Lower lobe of right lung (tissue), 2 donors: ENCODE measurements at regions not wholly inside any gene's neighbourhood (a gene's known extent, or its start where the extent isn't known, plus 50 kb on each side); places are given as distances from the start of the nearest gene placed in this dataset.

ENCODE experiments used
- ATAC-seq, 2 donors: fragments of 200-7000 bp; cut with Tn5 transposase; one replicate each; pipeline ENCODE4 v1.9.1; 2020 to 2022; ENCODE audit warnings: mild to moderate bottlenecking in 2 of 2, moderate library complexity in 2 of 2
- DNase-seq: peaks from one replicate; pipeline ENCODE4 v3.0.0-alpha.2; 2020
- H3K27ac ChIP-seq: fragments of 200-600 bp; one replicate; pipeline ENCODE4 v1.8.0; 2022
- H3K27me3 ChIP-seq: fragments of 200-600 bp; one replicate; pipeline ENCODE4 v1.8.0; 2022; ENCODE audit warnings: low read depth
- H3K36me3 ChIP-seq: fragments of 200-600 bp; one replicate; pipeline ENCODE4 v1.8.0; 2022; ENCODE audit warnings: mild to moderate bottlenecking
- H3K4me1 ChIP-seq: fragments of 200-600 bp; one replicate; pipeline ENCODE4 v1.8.0; 2022
- H3K4me3 ChIP-seq: fragments of 200-600 bp; one replicate; pipeline ENCODE4 v1.8.0; 2022; ENCODE audit warnings: mild to moderate bottlenecking
- H3K9me3 ChIP-seq: fragments of 200-600 bp; one replicate; pipeline ENCODE4 v1.8.0; 2022
- CTCF ChIP-seq: fragments of 200-600 bp; IDR thresholded peaks from one replicate; pipeline ENCODE4 v1.8.0; 2022; ENCODE audit warnings: antibody characterized with exemption, mild to moderate bottlenecking
- intact Hi-C: fragments of 100-400 bp; cut with DNase I; formaldehyde crosslinking; loops from one replicate; pipeline ENCODE4 v1.11.0; 2022
- donor health status: DM: no; HTN: yes; CAD: no; lungs with severe emphysema.

- H3K27me3 ChIP-seq: no peaks in the 10 kb centered on the region
- intact Hi-C loops: no loop called here
- no peaks in the 10 kb centered on the region for H3K4me1 ChIP-seq
- H3K9me3 ChIP-seq: no peaks in the 10 kb centered on the region
- no peaks in the 10 kb centered on the region for H3K36me3 ChIP-seq
- no peak for TF ChIP-seq CTCF
- ATAC-seq: no peak
- no peak overlapping the region for H3K27ac ChIP-seq
- no peak overlapping the region for H3K4me3 ChIP-seq
- DNase-seq: no peak
Measured at GRCh38 chr17:33973491-33973890, 281.6 kb upstream of the CCL2 start.

GRCh38 chr17:33974276-33974675, 280.8 kb upstream of the CCL2 start:
- DNase-seq: no peak
- TF ChIP-seq CTCF: no peak
- intact Hi-C loops: no loop called here
- H3K9me3 ChIP-seq: no peaks in the 10 kb centered on the region
- no peak overlapping the region for H3K4me3 ChIP-seq
- no peaks in the 10 kb centered on the region for H3K27me3 ChIP-seq
- no peaks in the 10 kb centered on the region for H3K4me1 ChIP-seq
- no peaks in the 10 kb centered on the region for H3K36me3 ChIP-seq
- H3K27ac ChIP-seq: no peak overlapping the region
- no peak for ATAC-seq

GRCh38 chr17:33976831-33977230, 278.3 kb upstream of the CCL2 start:
- Histone ChIP-seq H3K4me3 (no peak overlapping the region), H3K9me3 (no peaks in the 10 kb centered on the region), H3K36me3 (no peaks in the 10 kb centered on the region), H3K27me3 (no peaks in the 10 kb centered on the region), H3K27ac (no peak overlapping the region), H3K4me1 (no peaks in the 10 kb centered on the region)
- no peak for ATAC-seq
- no peak for TF ChIP-seq CTCF
- intact Hi-C loops: no loop called here
- no peak for DNase-seq

DNA sequence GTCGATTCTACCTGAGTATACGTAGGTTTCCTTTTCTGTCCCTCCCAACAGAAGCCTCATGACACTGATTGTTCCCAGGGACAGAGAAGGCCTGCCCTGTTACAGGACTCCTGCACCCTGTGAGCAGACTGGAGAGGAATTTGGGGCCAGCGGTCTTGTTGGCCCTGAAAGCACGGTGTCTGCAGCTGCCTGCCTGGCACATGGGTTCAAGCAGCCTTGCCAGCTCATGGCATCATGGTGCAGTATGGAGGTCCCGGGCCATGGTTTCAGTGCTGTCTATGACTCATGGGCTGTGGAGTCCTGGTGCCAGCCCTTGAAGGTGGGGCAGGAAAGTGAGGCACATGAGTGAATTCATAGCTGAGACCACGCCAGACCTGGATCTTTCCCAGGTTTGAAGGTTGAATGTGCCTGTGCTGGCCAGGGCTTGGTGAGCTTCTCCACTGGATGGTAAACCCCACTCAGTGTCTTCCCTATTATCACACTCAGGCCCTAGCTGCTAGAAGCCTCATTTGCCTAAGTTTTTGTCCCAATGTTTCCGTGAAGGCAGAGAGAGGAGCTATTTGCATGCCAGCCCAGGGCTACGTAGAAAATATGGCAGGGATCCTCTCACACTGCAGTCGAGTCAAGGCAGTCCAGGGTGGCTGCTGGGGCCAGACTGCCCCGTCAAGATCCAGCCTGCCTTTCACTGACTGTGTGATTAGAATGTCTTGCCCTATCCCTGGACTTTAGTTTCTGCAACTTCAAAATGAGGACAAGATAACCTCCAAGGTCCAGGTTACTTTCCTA, 277.2 kb upstream of the CCL2 start:
- intact Hi-C loops: no loop called here
- ATAC-seq (no peak), DNase-seq (no peak)
- Histone ChIP-seq H3K27me3 (no peaks in the 10 kb centered on the region), H3K4me3 (no peak overlapping the region), H3K36me3 (no peaks in the 10 kb centered on the region), H3K9me3 (no peaks in the 10 kb centered on the region), H3K27ac (no peak overlapping the region), H3K4me1 (no peaks in the 10 kb centered on the region)
- no peak for TF ChIP-seq CTCF

DNA sequence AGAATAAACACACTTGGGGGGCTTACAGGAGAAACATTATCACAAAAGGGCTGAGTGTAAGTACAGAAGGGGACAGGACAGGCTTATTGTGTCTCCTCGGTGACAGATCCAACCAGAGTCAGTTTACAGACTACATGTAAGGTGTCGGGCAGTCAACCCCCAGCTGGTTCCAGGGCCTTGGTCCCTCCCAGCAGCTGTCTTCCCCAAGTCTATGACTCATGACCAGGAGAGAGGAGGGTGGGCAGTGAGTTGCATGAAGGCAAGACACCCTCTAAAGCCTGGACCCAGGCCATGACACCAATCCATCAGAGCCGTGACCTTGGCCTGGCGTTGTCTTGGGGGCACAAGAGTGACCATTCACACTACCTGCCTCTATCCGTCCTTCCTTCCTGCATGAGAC, 276.2 kb upstream of the CCL2 start:
- ATAC-seq: no peak
- no peaks in the 10 kb centered on the region for H3K36me3 ChIP-seq
- no peak for TF ChIP-seq CTCF
- no peaks in the 10 kb centered on the region for H3K27me3 ChIP-seq
- H3K9me3 ChIP-seq: no peaks in the 10 kb centered on the region
- H3K4me3 ChIP-seq: no peak overlapping the region
- H3K27ac ChIP-seq: no peak overlapping the region
- no peak for DNase-seq
- intact Hi-C loops: no loop called here
- no peaks in the 10 kb centered on the region for H3K4me1 ChIP-seq
